ENCODE measurements at regions not wholly inside any gene's neighbourhood (a gene's known extent, or its start where the extent isn't known, plus 50 kb on each side); places are given as distances from the start of the nearest gene placed in this dataset.
"Not testable (repeated sequence)": the region's sequence is repeated elsewhere in the genome, so short reads cannot be mapped to it uniquely, and the experiment has no call there.

- Histone ChIP-seq H3K4me1 (ENCODE audit: low read depth, poor library complexity, severe bottlenecking) (peaks cover 2% of the 10 kb centered on the region), H3K4me3 (IDR thresholded peaks at IDR 0.05; ENCODE audit: insufficient read depth, low read depth, low read length) (no peak overlapping the region), H3K4me2 (no peak overlapping the region), H3K79me2 (ENCODE audit: insufficient read depth, low read depth) (no peaks in the 10 kb centered on the region), H3K9ac (no peak overlapping the region), H4K20me1 (ENCODE audit: insufficient read depth) (no peaks in the 10 kb centered on the region), H3K27me3 (ENCODE audit: insufficient read depth, low read depth) (no peaks in the 10 kb centered on the region), H3K36me3 (ENCODE audit: insufficient read depth) (no peaks in the 10 kb centered on the region), H2AFZ (ENCODE audit: low read depth) (no peak overlapping the region), H3K27ac (no peak overlapping the region)
- TF ChIP-seq CTCF (conservative IDR thresholded peaks at IDR 0.05; ENCODE audit: low read depth, low read length): no peak
Observed at GRCh38 chr6:37085198-37085597, 79.7 kb downstream of the FGD2 start.

- Histone ChIP-seq H3K4me1 (ENCODE audit: low read depth, poor library complexity, severe bottlenecking) (peaks cover 25% of the 10 kb centered on the region), H3K27me3 (ENCODE audit: insufficient read depth, low read depth) (no peaks in the 10 kb centered on the region), H3K27ac (no peak overlapping the region), H3K4me3 (IDR thresholded peaks at IDR 0.05; ENCODE audit: insufficient read depth, low read depth, low read length) (no peak overlapping the region), H4K20me1 (ENCODE audit: insufficient read depth) (no peaks in the 10 kb centered on the region), H3K4me2 (no peak overlapping the region), H3K79me2 (ENCODE audit: insufficient read depth, low read depth) (no peaks in the 10 kb centered on the region), H3K36me3 (ENCODE audit: insufficient read depth) (no peaks in the 10 kb centered on the region), H3K9ac (no peak overlapping the region), H2AFZ (ENCODE audit: low read depth) (no peak overlapping the region)
- no peak for TF ChIP-seq CTCF (conservative IDR thresholded peaks at IDR 0.05; ENCODE audit: low read depth, low read length)
Observed at GRCh38 chr6:37088897-37089296, 81.1 kb upstream of the PIM1 start.

- no peak overlapping the region for H3K27ac ChIP-seq
- no peak overlapping the region for H3K4me2 ChIP-seq
- H2AFZ ChIP-seq (ENCODE audit: low read depth): no peak overlapping the region
- peaks cover 34% of the 10 kb centered on the region for H3K4me1 ChIP-seq (ENCODE audit: low read depth, poor library complexity, severe bottlenecking)
- no peaks in the 10 kb centered on the region for H4K20me1 ChIP-seq (ENCODE audit: insufficient read depth)
- no peak overlapping the region for H3K9ac ChIP-seq
- H3K79me2 ChIP-seq (ENCODE audit: insufficient read depth, low read depth): no peaks in the 10 kb centered on the region
- no peaks in the 10 kb centered on the region for H3K36me3 ChIP-seq (ENCODE audit: insufficient read depth)
- H3K27me3 ChIP-seq (ENCODE audit: insufficient read depth, low read depth): no peaks in the 10 kb centered on the region
- H3K4me3 ChIP-seq (IDR thresholded peaks at IDR 0.05; ENCODE audit: insufficient read depth, low read depth, low read length): no peak overlapping the region
- no peak for TF ChIP-seq CTCF (conservative IDR thresholded peaks at IDR 0.05; ENCODE audit: low read depth, low read length)
Observed at GRCh38 chr6:37089783-37090182, 80.2 kb upstream of the PIM1 start.

GRCh38 chr6:37091104-37091503, 78.8 kb upstream of the PIM1 start:
- H3K36me3 ChIP-seq (ENCODE audit: insufficient read depth); H3K79me2 ChIP-seq (ENCODE audit: insufficient read depth, low read depth); H3K4me3 ChIP-seq (IDR thresholded peaks at IDR 0.05; ENCODE audit: insufficient read depth, low read depth, low read length); H3K4me2 ChIP-seq; H4K20me1 ChIP-seq (ENCODE audit: insufficient read depth); H2AFZ ChIP-seq (ENCODE audit: low read depth); H3K27me3 ChIP-seq (ENCODE audit: insufficient read depth, low read depth); H3K9ac ChIP-seq; H3K27ac ChIP-seq: not testable (repeated sequence)
- peaks cover 46% of the 10 kb centered on the region for H3K4me1 ChIP-seq (ENCODE audit: low read depth, poor library complexity, severe bottlenecking)

- not testable (repeated sequence) for H3K36me3 ChIP-seq (ENCODE audit: insufficient read depth); H3K27me3 ChIP-seq (ENCODE audit: insufficient read depth, low read depth); H3K27ac ChIP-seq; H3K9ac ChIP-seq; H3K79me2 ChIP-seq (ENCODE audit: insufficient read depth, low read depth); H4K20me1 ChIP-seq (ENCODE audit: insufficient read depth); H2AFZ ChIP-seq (ENCODE audit: low read depth); H3K4me2 ChIP-seq; H3K4me3 ChIP-seq (IDR thresholded peaks at IDR 0.05; ENCODE audit: insufficient read depth, low read depth, low read length)
- H3K4me1 ChIP-seq (ENCODE audit: low read depth, poor library complexity, severe bottlenecking): peaks cover 51% of the 10 kb centered on the region
Observed at GRCh38 chr6:37091586-37091985, 78.4 kb upstream of the PIM1 start.

Measured in KMS-11 (cell line).